K562 (cell line): ENCODE measurements at regions not wholly inside any gene's neighbourhood (a gene's known extent, or its start where the extent isn't known, plus 50 kb on each side); places are given as distances from the start of the nearest gene placed in this dataset.

Experiments
- CTCF ChIP-seq, 3 experiments: IDR thresholded peaks in 2 of 3; conservative IDR thresholded peaks in 1 of 3; 2 replicates each; pipeline ENCODE4 v1.5.1; 2011 to 2012; ENCODE audit warnings: low read length in 3 of 3, mild to moderate bottlenecking in 3 of 3, control low read depth in 2 of 3, improper control_type of control experiment in 1 of 3, inconsistent platforms in 1 of 3, low read depth in 1 of 3, mixed read lengths in 1 of 3, moderate library complexity in 1 of 3; ENCODE audit not compliant: insufficient read depth in 2 of 3
- GATA2 ChIP-seq: sonication (generic); formaldehyde crosslinking; IDR thresholded peaks from 2 replicates; pipeline ENCODE4 v1.4.0; 2020; ENCODE audit warnings: mild to moderate bottlenecking, missing genetic modification reagents
- KLF10 ChIP-seq: fragments of 250-450 bp; sonication (Bioruptor Pico); IDR thresholded peaks from 2 replicates; pipeline ENCODE4 v1.6.1; 2021; ENCODE audit warnings: matching md5 sums
- PPARD ChIP-seq: fragments of 250-450 bp; sonication (Bioruptor Pico); IDR thresholded peaks from 2 replicates; pipeline ENCODE4 v1.8.0; 2022; ENCODE audit warnings: inconsistent platforms, mild to moderate bottlenecking, moderate library complexity

- TF ChIP-seq KLF10 (CRISPR knock-in tag) (no peak), CTCF (IDR thresholded peaks at IDR 0.05 in 2 of 3, conservative IDR thresholded peaks at IDR 0.05 in 1 of 3; ENCODE audit: insufficient read depth in 2 of 3, low read depth in 1 of 3, low read length in 3 of 3) (no peak), GATA2 (CRISPR knock-in tag) (no peak), PPARD (CRISPR knock-in tag) (no peak)
These were observed 157.2 kb upstream of the COL11A1 start for GRCh38 chr1:103265551-103265950.
